ENCODE measurements at regions not wholly inside any gene's neighbourhood (a gene's known extent, or its start where the extent isn't known, plus 50 kb on each side); places are given as distances from the start of the nearest gene placed in this dataset.

DNA sequence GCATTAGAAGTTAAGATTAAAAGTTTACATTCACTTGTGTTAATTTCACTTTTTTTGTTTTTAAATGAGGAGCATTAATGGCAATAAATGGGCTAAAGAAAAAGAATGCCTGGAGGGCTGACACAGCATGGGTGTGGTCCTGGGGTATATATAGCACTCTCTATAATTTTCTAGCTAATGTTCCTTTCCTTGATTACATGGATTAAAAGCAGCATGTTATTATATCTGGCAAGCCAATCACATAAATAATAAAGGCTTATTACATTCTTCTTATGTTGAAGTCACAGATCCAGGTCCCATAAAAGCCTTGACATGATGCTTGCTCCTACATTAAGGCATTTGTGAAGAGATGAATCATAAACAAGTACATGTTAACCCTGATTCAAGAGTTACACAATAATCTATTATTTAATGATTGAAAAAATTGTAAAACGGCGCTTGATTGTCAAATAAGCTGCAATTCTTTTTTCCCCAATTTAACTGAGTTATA, 91.4 kb downstream of the LYPLAL1 start:
- no peak for DNase-seq

- no peak for DNase-seq
Observed at GRCh38 chr1:219264561-219264960, 90.9 kb downstream of the LYPLAL1 start.
